Bronchial epithelial cell (primary cell): ENCODE measurements at regions not wholly inside any gene's neighbourhood (a gene's known extent, or its start where the extent isn't known, plus 50 kb on each side); places are given as distances from the start of the nearest gene placed in this dataset.
"Not testable (repeated sequence)": the region's sequence is repeated elsewhere in the genome, so short reads cannot be mapped to it uniquely, and the experiment has no call there.

Experiments used
- DNase-seq: peaks from one replicate; pipeline ENCODE4 v3.0.0-alpha.2; 2010; ENCODE audit warnings: low read depth
- FAIRE-seq: peaks from 2 replicates; lab custom pipeline; 2011; peaks lifted over from hg19 to GRCh38; lab: Jason Lieb, UNC
- H3K27me3 ChIP-seq: 2 replicates; pipeline ENCODE4 v1.5.1; 2011; ENCODE audit warnings: low read length; ENCODE audit not compliant: control insufficient read depth, insufficient read depth
- H3K36me3 ChIP-seq: 2 replicates; pipeline ENCODE4 v1.5.1; 2011; ENCODE audit warnings: low read length; ENCODE audit not compliant: control insufficient read depth, insufficient read depth
- H3K4me3 ChIP-seq: 2 replicates; pipeline ENCODE4 v1.5.1; 2011; ENCODE audit warnings: mild to moderate bottlenecking, low read depth, low read length, control low read depth
- TF ChIP-seq, protein P1 (sequence below): IDR thresholded peaks from 2 replicates; pipeline ENCODE4 v1.5.1; 2011; ENCODE audit warnings: mild to moderate bottlenecking, moderate library complexity, low read length, control low read depth, inconsistent platforms; ENCODE audit not compliant: insufficient read depth, severe bottlenecking

DNA sequence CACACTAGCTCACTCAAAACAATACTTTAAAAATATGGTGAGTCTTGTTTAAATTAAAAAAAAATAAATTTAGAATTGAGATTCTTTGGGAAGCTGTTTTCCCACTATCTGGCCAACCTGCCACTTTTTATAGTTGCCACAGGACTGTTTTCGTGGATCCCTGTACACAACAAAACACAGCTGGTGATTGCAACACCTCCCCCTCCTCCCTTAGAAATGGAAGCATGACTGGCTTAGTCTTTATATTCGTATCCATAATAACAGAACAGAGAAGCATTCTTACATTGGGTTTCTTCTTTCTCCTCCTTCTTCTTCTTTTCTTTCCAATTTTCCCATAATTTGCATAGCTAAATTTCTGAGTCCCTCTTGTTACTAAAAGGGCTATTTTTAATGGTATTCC, 79.5 kb upstream of the GJB6 start:
- Histone ChIP-seq H3K4me3 (no peak overlapping the region), H3K36me3 (no peaks in the 10 kb centered on the region), H3K27me3 (no peaks in the 10 kb centered on the region)
- FAIRE-seq: no peak
- DNase-seq: no peak
- TF ChIP-seq, protein P1, sequence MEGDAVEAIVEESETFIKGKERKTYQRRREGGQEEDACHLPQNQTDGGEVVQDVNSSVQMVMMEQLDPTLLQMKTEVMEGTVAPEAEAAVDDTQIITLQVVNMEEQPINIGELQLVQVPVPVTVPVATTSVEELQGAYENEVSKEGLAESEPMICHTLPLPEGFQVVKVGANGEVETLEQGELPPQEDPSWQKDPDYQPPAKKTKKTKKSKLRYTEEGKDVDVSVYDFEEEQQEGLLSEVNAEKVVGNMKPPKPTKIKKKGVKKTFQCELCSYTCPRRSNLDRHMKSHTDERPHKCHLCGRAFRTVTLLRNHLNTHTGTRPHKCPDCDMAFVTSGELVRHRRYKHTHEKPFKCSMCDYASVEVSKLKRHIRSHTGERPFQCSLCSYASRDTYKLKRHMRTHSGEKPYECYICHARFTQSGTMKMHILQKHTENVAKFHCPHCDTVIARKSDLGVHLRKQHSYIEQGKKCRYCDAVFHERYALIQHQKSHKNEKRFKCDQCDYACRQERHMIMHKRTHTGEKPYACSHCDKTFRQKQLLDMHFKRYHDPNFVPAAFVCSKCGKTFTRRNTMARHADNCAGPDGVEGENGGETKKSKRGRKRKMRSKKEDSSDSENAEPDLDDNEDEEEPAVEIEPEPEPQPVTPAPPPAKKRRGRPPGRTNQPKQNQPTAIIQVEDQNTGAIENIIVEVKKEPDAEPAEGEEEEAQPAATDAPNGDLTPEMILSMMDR: no peak

DNA sequence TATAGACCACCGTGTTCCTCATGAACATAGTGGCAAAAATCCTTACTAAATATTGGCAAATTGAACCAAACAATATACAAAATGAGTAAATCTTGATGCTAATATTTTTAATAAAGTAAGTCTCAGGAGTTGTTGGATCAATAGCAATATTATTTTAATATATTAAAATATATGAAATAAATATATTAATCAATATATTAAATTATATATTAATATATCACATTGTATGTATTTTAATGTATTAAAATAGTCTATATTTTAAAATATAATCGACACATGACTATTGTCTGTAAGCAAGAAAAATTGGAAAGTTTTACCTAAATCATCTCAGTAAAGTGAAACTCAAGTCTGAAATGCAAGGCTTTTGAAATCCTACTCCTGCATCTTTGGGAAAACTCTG, 78.9 kb upstream of the GJB6 start:
- FAIRE-seq (no peak), DNase-seq (no peak)
- Histone ChIP-seq H3K27me3 (no peaks in the 10 kb centered on the region), H3K4me3 (no peak overlapping the region), H3K36me3 (no peaks in the 10 kb centered on the region)
- TF ChIP-seq, protein P1: no peak

GRCh38 chr13:20306039-20306438, 73.9 kb upstream of the GJB6 start:
- no peak for DNase-seq
- FAIRE-seq: no peak
- H3K36me3 ChIP-seq: no peaks in the 10 kb centered on the region
- TF ChIP-seq, protein P1: no peak
- H3K4me3 ChIP-seq: no peak overlapping the region
- no peaks in the 10 kb centered on the region for H3K27me3 ChIP-seq

GRCh38 chr13:20305587-20305986, 73.5 kb upstream of the GJB6 start:
- Histone ChIP-seq H3K27me3 (no peaks in the 10 kb centered on the region), H3K36me3 (no peaks in the 10 kb centered on the region), H3K4me3 (no peak overlapping the region)
- DNase-seq: no peak
- TF ChIP-seq, protein P1: no peak
- no peak for FAIRE-seq

DNA sequence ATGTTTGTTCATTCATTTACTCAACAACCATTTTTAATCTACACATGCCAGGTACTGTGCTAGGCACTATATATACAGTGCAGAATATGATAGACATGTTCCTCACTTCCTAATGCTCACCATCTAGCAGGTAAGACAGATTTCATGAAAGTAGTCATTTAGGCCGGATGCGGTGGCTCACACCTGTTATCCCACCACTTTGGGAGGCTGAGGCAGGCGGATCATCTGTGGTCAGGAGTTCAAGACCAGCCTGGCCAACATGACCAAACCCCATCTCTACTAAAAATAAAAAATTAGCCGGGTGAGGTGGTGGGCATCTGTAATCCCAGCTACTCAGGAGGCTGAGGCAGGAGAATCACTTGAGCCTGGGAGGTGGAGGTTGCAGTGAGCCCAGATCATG, 71.9 kb upstream of the GJB6 start:
- not testable (repeated sequence) for FAIRE-seq, H3K36me3 ChIP-seq, H3K27me3 ChIP-seq, H3K4me3 ChIP-seq, DNase-seq

DNA sequence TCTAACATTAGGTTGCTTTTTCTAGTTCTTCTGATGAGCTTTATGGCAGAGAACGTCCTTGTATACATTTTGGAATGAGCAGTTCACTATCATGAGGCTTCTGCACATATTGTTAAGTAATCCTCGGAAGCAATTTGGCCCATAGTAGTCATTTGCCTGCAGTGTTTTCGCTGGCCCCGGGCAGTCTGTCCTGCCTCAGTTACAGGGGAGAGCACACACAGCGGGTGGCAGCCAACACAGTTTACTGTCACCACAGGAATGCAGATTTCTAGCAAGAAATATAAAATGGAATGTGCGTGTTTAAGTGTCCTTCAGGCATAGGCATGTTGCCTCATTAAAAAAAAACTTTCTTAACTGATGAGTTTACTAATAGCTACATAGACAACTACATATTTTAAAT, 71.5 kb upstream of the GJB6 start:
- peak; percentile 48 for DNase-seq
- no peak for FAIRE-seq
- TF ChIP-seq, protein P1: no peak
- no peak overlapping the region for H3K4me3 ChIP-seq
- H3K36me3 ChIP-seq: no peaks in the 10 kb centered on the region
- no peaks in the 10 kb centered on the region for H3K27me3 ChIP-seq
